HCT116 (cell line): ENCODE measurements at regions not wholly inside any gene's neighbourhood (a gene's known extent, or its start where the extent isn't known, plus 50 kb on each side); places are given as distances from the start of the nearest gene placed in this dataset.

Experiments
- CEBPB ChIP-seq: IDR thresholded peaks from 2 replicates; pipeline ENCODE4 v1.6.1; 2012; ENCODE audit warnings: low read depth
- CTCF ChIP-seq, 3 experiments: fragments of 200-600 bp in 1 of 3; sonication (generic) in 1 of 3; IDR thresholded peaks in 2 of 3; conservative IDR thresholded peaks in 1 of 3; 2 replicates each; pipeline ENCODE4 v1.5.1; 2012 to 2017; ENCODE audit warnings: low read depth in 2 of 3, low read length in 2 of 3, antibody characterized with exemption in 1 of 3, borderline replicate concordance in 1 of 3, control low read depth in 1 of 3, mild to moderate bottlenecking in 1 of 3, mixed read lengths in 1 of 3, mixed run types in 1 of 3, moderate library complexity in 1 of 3; ENCODE audit not compliant: insufficient read depth in 1 of 3
- ELF1 ChIP-seq: IDR thresholded peaks from 2 replicates; pipeline ENCODE4 v1.6.1; 2012; ENCODE audit warnings: low read depth, borderline replicate concordance
- EZH2 ChIP-seq: fragments of 200-600 bp; sonication (generic); IDR thresholded peaks from 2 replicates; pipeline ENCODE4 v1.6.1; 2017; ENCODE audit warnings: antibody characterized with exemption, mixed run types
- POLR2A ChIP-seq: IDR thresholded peaks from 2 replicates; pipeline ENCODE4 v1.7.0; 2011; ENCODE audit warnings: borderline replicate concordance; ENCODE audit not compliant: insufficient read depth, insufficient read length; ENCODE audit errors: extremely low read depth
- POLR2AphosphoS5 ChIP-seq: IDR thresholded peaks from 2 replicates; pipeline ENCODE4 v1.6.1; 2011; ENCODE audit warnings: mild to moderate bottlenecking, low read depth, low read length, moderate library complexity
- REST ChIP-seq: IDR thresholded peaks from 2 replicates; pipeline ENCODE4 v1.6.1; 2012; ENCODE audit warnings: low read depth
- SP1 ChIP-seq: IDR thresholded peaks from 2 replicates; pipeline ENCODE4 v1.6.1; 2012; ENCODE audit warnings: low read depth
- TCF7L2 ChIP-seq: IDR thresholded peaks from 2 replicates; pipeline ENCODE4 v1.7.0; 2011; ENCODE audit warnings: borderline replicate concordance, inconsistent platforms; ENCODE audit not compliant: insufficient read depth, insufficient read length; ENCODE audit errors: extremely low read depth
- ZFX ChIP-seq: fragments of 450-650 bp; IDR thresholded peaks from 2 replicates; pipeline ENCODE4 v1.6.1; 2017

GRCh38 chr1:199404191-199404590 lies 623.3 kb upstream of the NR5A2 start:
- TF ChIP-seq CTCF (IDR thresholded peaks at IDR 0.05 in 2 of 3, conservative IDR thresholded peaks at IDR 0.05 in 1 of 3; ENCODE audit: borderline replicate concordance in 1 of 3, insufficient read depth in 1 of 3, low read depth in 2 of 3, low read length in 2 of 3) (no peak), POLR2AphosphoS5 (no peak), EZH2 (no peak), POLR2A (no peak), ELF1 (no peak), ZFX (no peak), CEBPB (no peak), TCF7L2 (no peak), SP1 (no peak), REST (no peak)
